HG03064 (cell line): ENCODE measurements at regions not wholly inside any gene's neighbourhood (a gene's known extent, or its start where the extent isn't known, plus 50 kb on each side); places are given as distances from the start of the nearest gene placed in this dataset.

Experiments used
- ATAC-seq: cut with Tn5 transposase; IDR thresholded peaks from one replicate; pipeline ENCODE4 v1.9.1; 2021; ENCODE audit warnings: low read depth; ENCODE audit not compliant: unreplicated experiment

- ATAC-seq, result no peak
Observed at GRCh38 chr2:191512874-191513273, 165.1 kb upstream of the NABP1 start.

DNA sequence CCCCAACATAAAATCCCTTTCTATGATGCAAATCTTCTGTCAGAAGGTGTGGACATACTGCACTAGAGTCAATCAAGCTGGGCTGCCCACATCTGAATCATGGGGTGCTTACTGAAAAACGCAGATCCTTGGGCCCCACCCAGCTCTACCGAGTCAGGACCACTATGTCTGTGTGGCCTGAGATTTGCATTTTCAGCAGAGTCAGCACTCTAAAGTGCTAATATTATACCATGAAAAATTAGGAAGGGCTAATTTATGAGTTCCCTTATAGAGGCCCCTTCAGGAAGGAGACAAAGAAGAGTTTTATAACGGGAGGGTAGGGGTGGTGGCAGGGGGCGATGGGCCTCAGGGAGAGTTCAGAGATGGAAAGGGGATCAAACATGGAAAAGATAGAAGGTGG is 163.3 kb upstream of the NABP1 start:
- ATAC-seq, result no peak

GRCh38 chr2:191515551-191515950 is 162.4 kb upstream of the NABP1 start:
- no peak for ATAC-seq

DNA sequence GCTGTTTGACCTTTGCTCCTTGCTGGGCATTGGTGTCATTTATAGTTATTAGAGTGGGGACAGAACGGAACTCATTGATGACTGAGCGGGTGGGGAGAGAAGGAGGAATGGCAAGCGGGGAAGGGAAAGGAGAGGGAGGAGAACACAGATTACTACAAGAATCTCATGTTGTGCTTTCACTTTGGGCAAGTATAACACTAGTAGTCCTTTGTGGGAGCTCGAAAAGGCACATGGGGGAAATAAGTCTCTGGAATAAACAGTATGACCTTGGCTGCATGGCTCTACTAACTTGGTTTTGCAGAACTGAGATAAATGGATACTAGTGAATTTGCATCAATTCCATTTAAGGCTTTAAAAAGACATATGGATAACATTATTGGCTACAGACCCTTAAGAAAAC is 161.7 kb upstream of the NABP1 start:
- ATAC-seq, result no peak

DNA sequence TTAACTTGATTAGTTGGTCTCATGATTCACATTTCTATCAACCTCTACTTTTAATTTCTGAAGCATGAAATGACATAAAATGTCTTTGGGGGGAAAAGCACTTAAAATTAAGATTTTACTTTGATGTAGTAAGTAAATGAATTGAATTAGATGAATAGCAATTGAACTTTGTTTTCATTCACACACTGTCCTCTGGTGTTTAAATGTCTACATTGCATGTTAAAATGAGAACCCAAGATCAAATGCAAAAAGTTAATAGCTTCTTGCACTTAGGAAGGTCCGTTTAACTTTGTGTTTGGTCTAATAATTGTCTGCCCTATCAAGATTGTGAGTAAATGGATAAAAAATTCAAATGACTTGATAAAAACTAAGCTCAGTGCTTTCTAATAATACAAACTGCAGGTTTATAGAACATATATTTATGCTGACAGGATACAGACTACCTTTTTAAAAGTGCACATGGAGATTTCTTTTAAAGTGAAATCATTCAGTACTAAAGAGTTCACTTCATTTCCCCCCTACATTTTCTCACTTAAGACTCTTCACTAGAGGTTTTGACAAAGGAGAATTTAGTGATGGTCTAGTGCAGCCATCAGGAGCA is 156.2 kb upstream of the NABP1 start:
- ATAC-seq, result no peak

- ATAC-seq, result no peak
Observed at GRCh38 chr2:191522478-191523120, 155.3 kb upstream of the NABP1 start.

DNA sequence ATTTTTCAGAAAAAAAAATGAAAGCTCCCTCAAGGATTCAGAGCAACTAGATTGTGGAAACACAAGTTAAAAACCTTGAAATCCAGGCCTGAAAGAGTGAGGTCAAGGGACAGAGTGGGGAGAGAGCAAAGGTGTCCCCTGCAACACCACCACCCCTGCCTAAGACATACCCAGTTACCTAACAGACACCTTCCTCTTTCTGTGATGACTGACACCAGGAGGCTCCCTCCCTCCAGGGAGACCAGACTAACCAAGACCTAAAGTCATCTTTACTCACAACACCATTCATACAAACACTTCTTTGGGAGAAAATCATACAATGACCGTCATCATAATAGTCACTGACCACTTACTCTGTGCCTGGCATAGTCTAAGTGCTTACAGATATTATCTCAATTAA is 151.8 kb upstream of the NABP1 start:
- no peak for ATAC-seq

GRCh38 chr2:191526536-191526935 is 151.4 kb upstream of the NABP1 start:
- ATAC-seq, result no peak

GRCh38 chr2:191526953-191527556 is 150.9 kb upstream of the NABP1 start:
- no peak for ATAC-seq

DNA sequence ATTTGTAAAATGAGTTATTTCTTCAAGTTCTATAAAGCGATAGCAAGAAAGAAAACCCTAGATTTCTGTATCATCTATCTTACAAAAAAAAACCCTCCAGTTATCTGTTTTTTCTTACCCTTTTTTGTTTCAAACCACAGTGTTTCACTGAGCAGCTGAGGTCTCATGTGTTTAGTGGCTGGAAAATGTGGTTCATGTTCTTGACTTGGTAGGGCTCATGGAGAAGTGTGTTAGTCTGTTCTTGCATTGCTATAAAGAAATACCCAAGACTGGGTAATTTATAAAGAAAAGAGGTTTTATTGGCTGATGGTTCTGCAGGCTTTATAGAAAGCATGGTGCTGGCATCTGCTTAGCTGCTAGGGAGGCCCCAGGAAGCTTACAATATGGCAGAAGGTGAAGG is 147.3 kb upstream of the NABP1 start:
- ATAC-seq, result no peak

DNA sequence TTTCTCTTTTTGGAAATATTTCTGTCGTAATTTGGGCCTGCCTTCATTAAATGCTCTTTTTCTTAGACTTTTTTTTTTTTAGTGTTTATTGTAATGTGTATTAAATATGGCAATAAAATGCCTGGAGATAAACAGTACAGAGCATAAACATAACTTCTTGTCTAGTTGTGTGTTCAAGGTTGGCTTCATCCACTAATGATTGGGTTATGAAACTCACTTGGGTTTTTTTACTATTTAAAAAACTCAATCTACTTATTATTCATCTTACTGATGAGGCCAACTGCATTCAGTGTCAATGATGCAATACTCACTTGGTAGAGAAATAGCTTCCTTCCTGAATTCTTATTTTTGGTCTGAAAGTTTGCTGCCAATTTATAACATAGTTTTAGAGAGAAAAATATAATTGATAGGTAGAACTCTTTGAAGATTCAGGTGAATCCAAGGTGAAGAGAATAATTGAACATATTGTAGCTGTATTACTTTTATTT is 144.2 kb upstream of the NABP1 start:
- no peak for ATAC-seq

- no peak for ATAC-seq
Observed at GRCh38 chr2:191537921-191538320, 140.0 kb upstream of the NABP1 start.

DNA sequence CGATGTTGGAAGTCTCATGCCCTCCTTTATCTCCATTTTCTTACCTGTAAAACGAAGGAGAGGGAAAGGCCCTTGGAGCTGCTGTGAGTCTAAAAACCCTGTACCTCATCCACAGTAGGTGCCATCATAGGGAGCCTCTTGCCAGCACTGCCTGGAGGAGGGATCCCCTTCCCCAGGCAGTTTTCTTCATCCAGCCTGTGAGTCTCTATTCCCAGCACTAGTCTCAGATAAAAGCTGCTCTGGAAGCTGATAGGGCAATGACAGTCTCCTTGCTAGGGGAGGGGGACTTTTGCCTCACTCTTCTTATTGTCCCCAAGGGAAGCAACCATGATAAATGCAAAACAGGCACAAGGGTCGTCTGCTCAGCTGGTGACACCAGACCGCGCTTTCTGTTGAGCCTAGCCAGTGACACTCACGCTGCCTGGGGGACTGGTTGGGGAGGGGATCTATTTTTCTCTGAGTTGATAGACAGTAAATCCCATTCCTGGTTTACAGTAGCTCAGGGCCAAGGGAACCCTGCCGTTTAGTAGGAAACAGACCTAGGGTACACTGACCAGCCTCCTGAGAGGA is 139.5 kb upstream of the NABP1 start:
- ATAC-seq, result no peak

DNA sequence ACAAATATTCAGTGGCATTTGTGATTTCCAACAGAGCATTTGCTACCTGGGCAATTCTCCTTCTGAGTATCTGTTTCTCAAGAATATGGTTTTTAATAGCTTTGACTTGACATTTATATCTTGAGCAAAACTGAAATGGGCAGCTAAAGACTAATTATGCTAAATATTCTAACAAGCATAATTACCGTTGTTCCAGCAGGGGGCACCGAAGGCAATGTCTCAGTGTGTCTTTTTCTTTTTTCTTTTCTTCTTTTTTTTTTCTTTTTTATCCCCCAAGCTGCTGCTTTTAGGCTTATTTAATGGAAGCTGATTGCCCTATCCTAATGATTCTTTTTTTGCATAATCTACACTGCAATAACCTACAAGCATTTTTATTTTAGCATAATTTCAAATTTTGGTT is 138.9 kb upstream of the NABP1 start:
- ATAC-seq, result no peak

- no peak for ATAC-seq
Observed at GRCh38 chr2:191540681-191541080, 137.3 kb upstream of the NABP1 start.

DNA sequence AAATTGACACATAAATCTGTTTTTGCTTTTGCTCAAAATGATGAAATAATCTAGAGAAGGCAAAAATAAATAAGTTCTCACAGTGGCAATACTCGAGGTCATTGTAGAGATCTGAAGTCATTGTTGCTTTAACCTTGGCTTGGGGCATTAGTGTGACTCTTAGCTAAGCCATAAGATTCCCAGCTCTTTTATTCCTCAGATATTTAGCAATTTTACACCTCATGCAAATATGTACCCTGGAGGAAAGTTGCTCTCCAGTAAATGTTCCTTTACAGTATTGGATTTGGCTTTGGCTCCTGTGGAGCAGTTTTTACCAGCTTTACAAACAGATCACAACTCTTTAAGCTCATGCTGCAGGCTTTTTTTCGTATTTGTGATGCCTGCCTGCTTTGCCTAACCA is 134.2 kb upstream of the NABP1 start:
- no peak for ATAC-seq

DNA sequence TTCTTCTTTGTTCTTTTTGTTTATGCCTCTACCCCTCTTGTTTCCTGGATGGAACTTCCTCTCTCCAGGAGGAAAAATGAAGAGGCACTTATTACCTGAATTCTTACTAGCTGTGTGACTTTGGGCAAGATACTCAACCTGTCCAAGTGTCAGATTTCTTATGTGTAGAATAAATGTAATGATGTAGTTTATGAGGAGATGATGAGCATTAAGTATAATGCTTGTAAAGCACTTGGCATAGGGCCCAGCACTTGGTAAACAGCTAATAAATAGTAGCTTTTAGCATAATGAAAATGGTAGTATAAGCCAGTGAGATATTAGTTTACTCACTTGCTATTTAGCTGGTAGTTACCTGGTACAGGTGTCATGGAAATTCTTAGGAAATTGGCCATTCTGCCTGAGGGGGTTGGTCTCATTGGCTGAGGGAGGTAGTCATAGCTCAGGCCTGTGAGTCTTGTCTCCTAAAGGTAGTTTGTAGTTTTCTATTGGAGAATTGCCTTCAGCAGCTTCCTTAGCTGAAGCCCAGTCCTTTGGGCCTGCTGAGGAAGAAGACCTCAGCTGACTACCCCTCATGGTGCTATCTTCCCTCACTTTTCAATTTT is 133.4 kb upstream of the NABP1 start:
- no peak for ATAC-seq

- ATAC-seq, result no peak
Observed at GRCh38 chr2:191545361-191545760, 132.6 kb upstream of the NABP1 start.

DNA sequence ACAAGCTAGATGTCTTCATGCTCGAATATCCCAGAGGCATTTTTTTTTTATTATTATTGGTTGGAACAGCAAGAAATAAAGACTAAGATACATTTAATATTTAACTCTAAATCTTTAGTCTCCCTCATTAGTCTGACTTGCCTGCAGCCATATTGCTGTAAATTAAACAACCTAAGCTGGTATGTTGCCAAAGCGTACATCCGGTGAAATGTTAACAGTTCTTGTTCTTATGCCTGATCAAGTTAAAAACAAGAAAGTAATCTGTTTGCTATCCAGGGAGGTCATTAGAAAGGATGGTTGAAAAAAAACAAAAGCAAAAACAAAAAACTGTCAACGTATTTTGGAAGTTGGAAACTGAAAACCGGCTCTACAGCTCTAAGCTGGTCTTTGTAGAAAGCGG is 125.9 kb upstream of the NABP1 start:
- ATAC-seq, result no peak

GRCh38 chr2:191554240-191554639 is 123.7 kb upstream of the NABP1 start:
- ATAC-seq, result no peak

- peak; percentile 95 for ATAC-seq
Observed at GRCh38 chr2:191555092-191555742, 122.7 kb upstream of the NABP1 start.
